Neural progenitor cell (in vitro differentiated cells): ENCODE measurements at regions not wholly inside any gene's neighbourhood (a gene's known extent, or its start where the extent isn't known, plus 50 kb on each side); places are given as distances from the start of the nearest gene placed in this dataset.

Experiments used
- DNase-seq: peaks from one replicate; pipeline ENCODE4 v3.0.0-alpha.2; 2016; ENCODE audit warnings: low spot score
- H2AFZ ChIP-seq: fragments of 200-600 bp; sonication (generic); replicated peaks from 2 replicates; pipeline ENCODE4 v1.6.1; 2016; ENCODE audit warnings: antibody characterized with exemption
- H3F3A ChIP-seq: fragments of 200-600 bp; sonication (generic); 2 replicates; pipeline ENCODE4 v1.6.1; 2016; ENCODE audit warnings: antibody characterized with exemption, low read depth
- H3K27ac ChIP-seq: fragments of 200-600 bp; sonication (generic); 2 replicates; pipeline ENCODE4 v1.5.1; 2016; ENCODE audit warnings: mild to moderate bottlenecking
- H3K27me3 ChIP-seq: fragments of 200-600 bp; sonication (generic); 2 replicates; pipeline ENCODE4 v1.6.1; 2016; ENCODE audit warnings: mild to moderate bottlenecking, moderate library complexity
- H3K36me3 ChIP-seq: fragments of 200-600 bp; sonication (generic); 2 replicates; pipeline ENCODE4 v1.5.1; 2016
- H3K4me1 ChIP-seq: fragments of 200-600 bp; sonication (generic); 2 replicates; pipeline ENCODE4 v1.6.1; 2016; ENCODE audit warnings: mixed run types
- H3K4me2 ChIP-seq: fragments of 200-600 bp; sonication (generic); 2 replicates; pipeline ENCODE4 v1.6.1; 2016
- H3K4me3 ChIP-seq: fragments of 200-600 bp; sonication (generic); 2 replicates; pipeline ENCODE4 v1.5.1; 2016
- H3K79me2 ChIP-seq: fragments of 200-600 bp; sonication (generic); 2 replicates; pipeline ENCODE4 v1.6.1; 2016; ENCODE audit warnings: low read depth
- H3K9ac ChIP-seq: fragments of 200-600 bp; sonication (generic); 2 replicates; pipeline ENCODE4 v1.6.1; 2016
- H3K9me3 ChIP-seq: fragments of 200-600 bp; sonication (generic); 2 replicates; pipeline ENCODE4 v1.5.1; 2016; ENCODE audit warnings: low read depth
- H4K20me1 ChIP-seq: fragments of 200-600 bp; sonication (generic); 2 replicates; pipeline ENCODE4 v1.6.1; 2016; ENCODE audit warnings: low read depth
- H3K27ac Mint-ChIP-seq: 3 replicates; pipeline ENCODE4 v1.8.0; 2021; ENCODE audit warnings: mixed read lengths
- H3K27me3 Mint-ChIP-seq: 2 replicates; pipeline ENCODE4 v1.8.0; 2022; ENCODE audit warnings: low read depth, mild to moderate bottlenecking, inconsistent platforms, moderate library complexity, mixed read lengths; ENCODE audit not compliant: insufficient read depth
- H3K36me3 Mint-ChIP-seq: 3 replicates; pipeline ENCODE4 v1.8.0; 2021; ENCODE audit warnings: mixed read lengths
- H3K4me1 Mint-ChIP-seq: 3 replicates; pipeline ENCODE4 v1.8.0; 2021; ENCODE audit warnings: mixed read lengths
- H3K4me3 Mint-ChIP-seq: 3 replicates; pipeline ENCODE4 v1.8.0; 2021; ENCODE audit warnings: mild to moderate bottlenecking, moderate library complexity, mixed read lengths
- H3K9me3 Mint-ChIP-seq: 3 replicates; pipeline ENCODE4 v1.8.0; 2020; ENCODE audit warnings: mixed read lengths
- CTCF ChIP-seq: fragments of 200-600 bp; sonication (generic); IDR thresholded peaks from 2 replicates; pipeline ENCODE4 v1.5.1; 2017; ENCODE audit warnings: antibody characterized with exemption, mild to moderate bottlenecking
- EZH2 ChIP-seq: fragments of 200-600 bp; sonication (generic); IDR thresholded peaks from 2 replicates; pipeline ENCODE4 v1.6.1; 2017; ENCODE audit warnings: antibody characterized with exemption, mild to moderate bottlenecking, moderate library complexity
- EZH2phosphoT487 ChIP-seq: fragments of 200-600 bp; sonication (generic); IDR thresholded peaks from 2 replicates; pipeline ENCODE4 v1.6.1; 2017; ENCODE audit warnings: antibody characterized with exemption

GRCh38 chr6:129778793-129779192 is 68.8 kb upstream of the ARHGAP18 start:
- H3F3A ChIP-seq = no peaks in the 10 kb centered on the region
- H3K9me3 ChIP-seq = no peaks in the 10 kb centered on the region
- no peak overlapping the region for H3K4me2 ChIP-seq
- H3K27me3 ChIP-seq = no peaks in the 10 kb centered on the region
- H3K4me3 ChIP-seq = no peak overlapping the region
- H3K9me3 Mint-ChIP-seq = peaks cover 14% of the 10 kb centered on the region
- no peak overlapping the region for H2AFZ ChIP-seq
- no peak overlapping the region for H3K27ac ChIP-seq
- H4K20me1 ChIP-seq = no peaks in the 10 kb centered on the region
- no peaks in the 10 kb centered on the region for H3K4me1 Mint-ChIP-seq
- H3K27me3 Mint-ChIP-seq = no peaks in the 10 kb centered on the region
- TF ChIP-seq CTCF (no peak), EZH2phosphoT487 (no peak), EZH2 (no peak)
- no peaks in the 10 kb centered on the region for H3K79me2 ChIP-seq
- H3K4me3 Mint-ChIP-seq = no peak overlapping the region
- no peaks in the 10 kb centered on the region for H3K36me3 Mint-ChIP-seq
- no peaks in the 10 kb centered on the region for H3K4me1 ChIP-seq
- no peak for DNase-seq
- H3K36me3 ChIP-seq = no peaks in the 10 kb centered on the region
- no peak overlapping the region for H3K9ac ChIP-seq
- H3K27ac Mint-ChIP-seq = no peak overlapping the region

- Histone ChIP-seq H3K36me3 (no peaks in the 10 kb centered on the region), H3K27ac (no peak overlapping the region), H3K4me1 (no peaks in the 10 kb centered on the region), H3K4me2 (no peak overlapping the region), H2AFZ (no peak overlapping the region), H3K9ac (no peak overlapping the region), H3F3A (no peaks in the 10 kb centered on the region), H3K4me3 (no peak overlapping the region), H3K9me3 (no peaks in the 10 kb centered on the region), H3K27me3 (no peaks in the 10 kb centered on the region), H4K20me1 (no peaks in the 10 kb centered on the region), H3K79me2 (no peaks in the 10 kb centered on the region)
- no peak overlapping the region for H3K27ac Mint-ChIP-seq
- no peak for DNase-seq
- no peaks in the 10 kb centered on the region for H3K27me3 Mint-ChIP-seq
- H3K36me3 Mint-ChIP-seq = no peaks in the 10 kb centered on the region
- no peak for TF ChIP-seq EZH2phosphoT487
- TF ChIP-seq EZH2 = no peak
- no peak for TF ChIP-seq CTCF
- H3K9me3 Mint-ChIP-seq = peaks cover 11% of the 10 kb centered on the region
- H3K4me3 Mint-ChIP-seq = no peak overlapping the region
- no peaks in the 10 kb centered on the region for H3K4me1 Mint-ChIP-seq
Measured at GRCh38 chr6:129777371-129777770, 67.4 kb upstream of the ARHGAP18 start.

- no peak for DNase-seq
- H3K27ac ChIP-seq = no peak overlapping the region
- H3K27me3 Mint-ChIP-seq = no peaks in the 10 kb centered on the region
- H3K4me3 ChIP-seq = no peak overlapping the region
- no peaks in the 10 kb centered on the region for H4K20me1 ChIP-seq
- H3K27me3 ChIP-seq = no peaks in the 10 kb centered on the region
- H3K79me2 ChIP-seq = no peaks in the 10 kb centered on the region
- H3K4me1 ChIP-seq = no peaks in the 10 kb centered on the region
- no peak overlapping the region for H3K27ac Mint-ChIP-seq
- no peaks in the 10 kb centered on the region for H3K9me3 ChIP-seq
- no peaks in the 10 kb centered on the region for H3K4me1 Mint-ChIP-seq
- H3K4me3 Mint-ChIP-seq = no peak overlapping the region
- no peak overlapping the region for H2AFZ ChIP-seq
- TF ChIP-seq EZH2phosphoT487 (no peak), EZH2 (no peak), CTCF (no peak)
- no peaks in the 10 kb centered on the region for H3K36me3 Mint-ChIP-seq
- no peaks in the 10 kb centered on the region for H3F3A ChIP-seq
- H3K4me2 ChIP-seq = no peak overlapping the region
- H3K9me3 Mint-ChIP-seq = peaks cover 12% of the 10 kb centered on the region
- no peak overlapping the region for H3K9ac ChIP-seq
- no peaks in the 10 kb centered on the region for H3K36me3 ChIP-seq
Measured at GRCh38 chr6:129776542-129777330, 66.8 kb upstream of the ARHGAP18 start.
